ENCODE measurements at regions not wholly inside any gene's neighbourhood (a gene's known extent, or its start where the extent isn't known, plus 50 kb on each side); places are given as distances from the start of the nearest gene placed in this dataset.

DNA sequence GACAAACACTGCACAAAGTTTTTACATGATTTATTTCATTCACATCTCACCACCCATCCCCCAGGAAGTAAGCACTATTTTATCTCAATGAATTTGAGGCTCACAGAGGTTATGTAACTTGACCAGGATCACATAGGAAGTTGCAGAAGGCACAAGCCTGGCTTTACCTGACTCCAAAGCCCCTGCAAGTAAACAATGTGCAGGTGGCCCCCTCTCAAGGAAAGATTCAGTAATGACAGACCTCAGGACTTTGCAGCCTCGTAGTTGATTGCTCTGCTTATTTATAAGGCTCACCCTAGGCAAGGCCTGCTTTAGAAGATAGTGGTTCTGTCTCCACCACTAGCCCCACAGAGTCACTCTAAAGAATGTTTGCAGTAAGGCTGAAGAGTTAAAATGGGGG, 79.8 kb upstream of the MDFIC2 start:
- H3K4me1 ChIP-seq, result no peaks in the 10 kb centered on the region
- no peaks in the 10 kb centered on the region for H3K36me3 ChIP-seq
- intact Hi-C loops (cut with DNase I; ENCODE audit: low total_unique reads), result no loop called here
- no peaks in the 10 kb centered on the region for H3K9me3 ChIP-seq
- H3K27ac ChIP-seq, result no peak overlapping the region
- TF ChIP-seq POLR2A (IDR thresholded peaks at IDR 0.05) (no peak), POLR2AphosphoS5 (IDR thresholded peaks at IDR 0.05) (no peak), CTCF (IDR thresholded peaks at IDR 0.05) (no peak)
- H3K4me3 ChIP-seq, result no peak overlapping the region
- DNase-seq (ENCODE audit: low spot score in 2 of 2), result no peak
- H3K27me3 ChIP-seq, result no peaks in the 10 kb centered on the region

DNA sequence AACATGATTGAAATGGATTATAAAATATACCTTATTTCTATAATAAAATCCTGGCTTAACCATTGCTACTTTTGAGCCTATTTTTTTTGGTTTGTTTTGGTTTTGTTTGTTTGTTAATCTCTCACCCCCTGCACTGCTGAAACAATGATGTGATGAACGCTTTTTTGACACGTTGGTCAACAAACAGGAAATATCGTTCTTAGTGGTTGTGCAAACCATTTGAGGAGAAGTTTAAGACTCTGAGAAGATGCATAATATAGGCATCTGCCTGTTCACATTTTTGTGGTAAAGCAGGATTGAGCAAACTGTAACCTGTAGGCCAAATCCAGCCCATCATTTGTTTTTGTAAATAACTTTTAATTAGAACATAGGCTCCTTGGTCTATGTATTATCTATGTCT, 75.5 kb upstream of the MDFIC2 start:
- Histone ChIP-seq H3K27ac (no peak overlapping the region), H3K4me1 (no peaks in the 10 kb centered on the region), H3K36me3 (no peaks in the 10 kb centered on the region), H3K9me3 (no peaks in the 10 kb centered on the region), H3K27me3 (no peaks in the 10 kb centered on the region), H3K4me3 (no peak overlapping the region)
- intact Hi-C loops (cut with DNase I; ENCODE audit: low total_unique reads), result no loop called here
- no peak for DNase-seq (ENCODE audit: low spot score in 2 of 2)
- TF ChIP-seq POLR2A (IDR thresholded peaks at IDR 0.05), result no peak
- TF ChIP-seq CTCF (IDR thresholded peaks at IDR 0.05), result no peak
- no peak for TF ChIP-seq POLR2AphosphoS5 (IDR thresholded peaks at IDR 0.05)

GRCh38 chr3:70386846-70387245, 74.4 kb upstream of the MDFIC2 start:
- no peak for TF ChIP-seq CTCF (IDR thresholded peaks at IDR 0.05)
- TF ChIP-seq POLR2A (IDR thresholded peaks at IDR 0.05), result no peak
- TF ChIP-seq POLR2AphosphoS5 (IDR thresholded peaks at IDR 0.05), result no peak
- Histone ChIP-seq H3K4me3 (no peak overlapping the region), H3K9me3 (no peaks in the 10 kb centered on the region), H3K27ac (no peak overlapping the region), H3K27me3 (no peaks in the 10 kb centered on the region), H3K4me1 (no peaks in the 10 kb centered on the region), H3K36me3 (no peaks in the 10 kb centered on the region)
- intact Hi-C loops (cut with DNase I; ENCODE audit: low total_unique reads), result no loop called here
- no peak for DNase-seq (ENCODE audit: low spot score in 2 of 2)

DNA sequence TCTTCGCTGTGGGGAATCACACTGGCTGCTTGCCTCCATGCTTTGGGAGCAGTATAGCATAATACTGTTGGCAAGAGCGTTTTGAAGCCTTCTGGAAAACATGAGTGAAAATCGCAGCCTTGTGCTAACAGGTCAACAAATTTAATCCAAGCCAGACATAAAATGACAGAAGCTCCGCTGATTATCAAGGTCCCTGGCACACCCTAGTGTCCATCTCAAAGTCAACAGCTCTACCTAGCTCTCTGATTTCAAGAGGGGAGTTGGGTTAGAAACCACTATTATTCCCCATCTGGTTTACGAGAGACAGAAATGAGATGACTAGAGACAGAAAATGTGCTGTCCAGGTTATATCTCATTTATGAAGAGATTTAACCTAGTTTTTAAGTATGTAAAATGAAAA, 73.6 kb upstream of the MDFIC2 start:
- Histone ChIP-seq H3K4me3 (no peak overlapping the region), H3K4me1 (no peaks in the 10 kb centered on the region), H3K9me3 (no peaks in the 10 kb centered on the region), H3K27me3 (no peaks in the 10 kb centered on the region), H3K27ac (no peak overlapping the region), H3K36me3 (no peaks in the 10 kb centered on the region)
- TF ChIP-seq POLR2A (IDR thresholded peaks at IDR 0.05) (no peak), CTCF (IDR thresholded peaks at IDR 0.05) (no peak), POLR2AphosphoS5 (IDR thresholded peaks at IDR 0.05) (no peak)
- intact Hi-C loops (cut with DNase I; ENCODE audit: low total_unique reads), result no loop called here
- DNase-seq (ENCODE audit: low spot score in 2 of 2), result no peak

GRCh38 chr3:70383360-70383831, 71.0 kb upstream of the MDFIC2 start:
- intact Hi-C loops (cut with DNase I; ENCODE audit: low total_unique reads), result no loop called here
- Histone ChIP-seq H3K27me3 (no peaks in the 10 kb centered on the region), H3K27ac (no peak overlapping the region), H3K9me3 (no peaks in the 10 kb centered on the region), H3K4me1 (no peaks in the 10 kb centered on the region), H3K4me3 (no peak overlapping the region), H3K36me3 (no peaks in the 10 kb centered on the region)
- no peak for DNase-seq (ENCODE audit: low spot score in 2 of 2)
- no peak for TF ChIP-seq CTCF (IDR thresholded peaks at IDR 0.05)
- no peak for TF ChIP-seq POLR2A (IDR thresholded peaks at IDR 0.05)
- no peak for TF ChIP-seq POLR2AphosphoS5 (IDR thresholded peaks at IDR 0.05)
